HL-60 (cell line): ENCODE measurements at regions not wholly inside any gene's neighbourhood (a gene's known extent, or its start where the extent isn't known, plus 50 kb on each side); places are given as distances from the start of the nearest gene placed in this dataset.
"Not testable (repeated sequence)": the region's sequence is repeated elsewhere in the genome, so short reads cannot be mapped to it uniquely, and the experiment has no call there.

Experiments
- POLR2AphosphoS5 ChIP-seq: IDR thresholded peaks from 2 replicates; pipeline ENCODE4 v1.6.1; 2012; ENCODE audit warnings: low read depth
- TF ChIP-seq, protein P1 (sequence below): IDR thresholded peaks from one replicate; pipeline ENCODE4 v1.5.1; 2011; ENCODE audit warnings: low read length, control low read depth, inconsistent platforms; ENCODE audit not compliant: insufficient read depth

DNA sequence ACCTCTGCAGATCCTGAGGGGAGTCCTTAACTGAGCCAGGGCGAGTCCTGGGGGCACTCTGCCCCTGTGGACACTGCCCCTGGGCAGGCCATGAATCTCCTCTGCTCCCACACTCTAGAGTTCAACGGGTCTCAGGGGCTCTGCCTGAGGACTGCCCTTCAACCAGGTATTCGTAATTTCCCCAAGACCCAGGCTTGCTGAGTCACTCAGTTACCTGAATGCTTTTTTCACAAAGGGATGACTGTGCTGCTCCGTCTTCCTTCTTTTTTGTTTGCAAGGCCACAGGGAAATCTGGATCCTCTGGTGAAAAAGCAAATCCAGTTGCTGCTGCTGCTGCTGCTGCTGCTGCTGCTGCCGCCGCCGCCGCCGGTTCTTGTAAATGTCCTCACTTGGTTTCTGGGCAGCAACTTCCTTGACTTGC is 157.2 kb upstream of the FAM20C start:
- TF ChIP-seq, protein P1, sequence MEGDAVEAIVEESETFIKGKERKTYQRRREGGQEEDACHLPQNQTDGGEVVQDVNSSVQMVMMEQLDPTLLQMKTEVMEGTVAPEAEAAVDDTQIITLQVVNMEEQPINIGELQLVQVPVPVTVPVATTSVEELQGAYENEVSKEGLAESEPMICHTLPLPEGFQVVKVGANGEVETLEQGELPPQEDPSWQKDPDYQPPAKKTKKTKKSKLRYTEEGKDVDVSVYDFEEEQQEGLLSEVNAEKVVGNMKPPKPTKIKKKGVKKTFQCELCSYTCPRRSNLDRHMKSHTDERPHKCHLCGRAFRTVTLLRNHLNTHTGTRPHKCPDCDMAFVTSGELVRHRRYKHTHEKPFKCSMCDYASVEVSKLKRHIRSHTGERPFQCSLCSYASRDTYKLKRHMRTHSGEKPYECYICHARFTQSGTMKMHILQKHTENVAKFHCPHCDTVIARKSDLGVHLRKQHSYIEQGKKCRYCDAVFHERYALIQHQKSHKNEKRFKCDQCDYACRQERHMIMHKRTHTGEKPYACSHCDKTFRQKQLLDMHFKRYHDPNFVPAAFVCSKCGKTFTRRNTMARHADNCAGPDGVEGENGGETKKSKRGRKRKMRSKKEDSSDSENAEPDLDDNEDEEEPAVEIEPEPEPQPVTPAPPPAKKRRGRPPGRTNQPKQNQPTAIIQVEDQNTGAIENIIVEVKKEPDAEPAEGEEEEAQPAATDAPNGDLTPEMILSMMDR, result not testable (repeated sequence)
- TF ChIP-seq POLR2AphosphoS5, result not testable (repeated sequence)
